ENCODE measurements at regions not wholly inside any gene's neighbourhood (a gene's known extent, or its start where the extent isn't known, plus 50 kb on each side); places are given as distances from the start of the nearest gene placed in this dataset.
"Not testable (repeated sequence)": the region's sequence is repeated elsewhere in the genome, so short reads cannot be mapped to it uniquely, and the experiment has no call there.

DNA sequence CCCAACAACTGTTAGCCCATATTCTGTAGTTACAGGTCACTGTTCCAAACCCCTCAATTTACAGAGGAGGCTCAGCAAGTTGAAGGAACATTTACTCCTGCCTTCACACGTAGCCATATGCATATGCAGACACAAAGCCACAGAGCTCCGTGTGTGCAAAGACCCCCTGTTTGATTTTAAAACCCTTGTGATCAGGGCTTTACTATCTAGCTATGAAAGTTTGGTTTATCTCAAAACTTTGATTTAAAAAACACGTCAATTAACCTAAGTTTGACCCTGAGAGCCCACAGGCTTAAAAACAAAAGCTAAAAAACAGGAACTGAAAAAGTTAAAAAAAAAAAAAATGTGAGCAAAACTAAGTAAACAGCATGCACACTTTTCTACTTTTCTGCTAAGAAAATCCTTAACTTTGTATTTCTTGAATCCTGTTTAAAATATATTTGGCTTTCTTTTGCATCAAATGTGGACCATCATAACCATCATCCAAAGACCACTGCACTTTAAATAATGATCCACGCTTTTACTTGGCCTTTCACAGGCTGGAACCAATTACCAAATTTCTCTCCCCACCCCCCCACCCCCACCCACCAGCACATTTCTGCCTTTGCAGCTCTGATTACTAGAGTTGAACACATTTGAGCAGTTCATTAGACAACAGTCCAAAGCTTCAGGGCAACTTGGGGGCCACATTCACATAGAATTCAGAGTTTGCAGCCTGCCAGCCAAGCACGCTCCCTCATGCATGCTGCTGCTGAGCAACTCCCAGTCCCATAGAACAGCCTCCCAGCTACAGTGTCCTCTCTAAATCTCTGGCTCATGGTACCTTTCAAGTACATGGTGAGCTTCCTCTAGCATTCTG is 128.8 kb upstream of the MAP3K1 start:
- DNase-seq (ENCODE audit: low spot score) = no peak

DNA sequence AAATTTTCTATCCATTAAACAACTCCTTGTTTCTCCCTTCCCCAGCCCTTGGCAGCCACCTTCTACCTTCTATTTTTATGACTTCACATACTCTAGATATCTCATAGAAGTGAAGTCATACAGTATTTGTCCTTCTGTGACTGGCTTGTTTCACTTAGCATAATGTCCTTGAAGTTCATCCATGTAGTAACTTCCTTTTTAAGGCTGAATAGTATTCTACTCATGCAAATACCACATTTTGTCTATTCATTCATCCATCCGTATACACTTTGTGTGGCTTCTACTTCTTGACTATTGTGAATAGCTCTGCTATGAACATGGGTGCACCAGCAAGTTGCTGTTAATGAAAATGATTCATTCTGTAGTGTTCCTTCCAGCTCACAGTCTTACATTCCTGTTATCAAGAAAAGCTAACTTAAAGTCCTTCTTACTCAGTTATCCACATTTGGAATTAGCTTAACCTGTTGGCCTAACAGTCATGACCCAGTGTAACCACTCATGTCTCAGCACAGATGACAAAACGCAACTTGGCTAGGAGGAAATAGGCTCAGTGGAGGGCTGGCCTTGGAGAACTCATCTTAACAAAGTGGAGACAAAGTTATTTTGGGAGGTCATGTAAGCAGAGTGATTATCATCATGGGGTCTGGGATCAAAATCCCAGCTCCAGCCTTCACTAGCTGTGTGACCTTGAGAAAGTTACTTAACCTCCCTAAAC is 129.7 kb upstream of the MAP3K1 start:
- DNase-seq (ENCODE audit: low spot score) = no peak

DNA sequence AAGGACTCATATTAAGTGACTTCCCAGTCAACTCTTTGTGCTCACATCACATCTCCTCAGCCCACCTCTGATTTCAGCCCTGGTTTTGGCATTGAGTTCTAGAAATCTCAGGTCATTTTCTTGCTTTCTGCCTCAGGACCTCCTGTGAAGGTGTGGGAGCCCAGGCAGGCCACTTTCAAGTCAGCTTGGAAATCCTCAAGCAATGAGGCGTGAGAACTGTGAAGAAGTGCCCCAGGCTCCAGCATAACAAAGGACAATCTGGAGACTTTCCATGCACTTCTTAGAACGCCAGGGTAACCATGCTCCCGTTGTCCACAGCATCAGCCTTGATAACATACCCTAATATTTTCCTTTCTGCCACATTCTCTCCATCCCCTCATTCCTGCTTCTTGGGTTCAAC is 131.2 kb upstream of the MAP3K1 start:
- no peak for DNase-seq (ENCODE audit: low spot score)

DNA sequence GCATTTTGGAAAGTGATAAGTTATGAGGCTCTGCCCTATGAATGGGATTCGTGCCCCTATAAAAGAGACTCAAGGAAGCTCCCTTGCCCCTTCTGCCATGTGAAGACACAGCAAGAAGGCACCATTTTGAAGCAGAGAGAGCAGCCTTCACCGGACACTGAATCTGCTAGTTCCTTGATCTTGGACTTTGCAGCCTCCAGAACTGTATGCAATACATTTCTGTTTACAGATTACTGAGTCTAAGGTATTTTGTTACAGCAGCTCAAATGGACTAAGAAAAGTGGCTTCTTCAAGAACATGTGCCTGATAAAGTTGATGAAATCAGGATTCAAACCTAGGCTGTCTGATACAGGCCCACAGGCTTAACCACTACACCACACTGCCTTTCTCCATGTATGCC is 131.6 kb upstream of the MAP3K1 start:
- DNase-seq (ENCODE audit: low spot score) = no peak

DNA sequence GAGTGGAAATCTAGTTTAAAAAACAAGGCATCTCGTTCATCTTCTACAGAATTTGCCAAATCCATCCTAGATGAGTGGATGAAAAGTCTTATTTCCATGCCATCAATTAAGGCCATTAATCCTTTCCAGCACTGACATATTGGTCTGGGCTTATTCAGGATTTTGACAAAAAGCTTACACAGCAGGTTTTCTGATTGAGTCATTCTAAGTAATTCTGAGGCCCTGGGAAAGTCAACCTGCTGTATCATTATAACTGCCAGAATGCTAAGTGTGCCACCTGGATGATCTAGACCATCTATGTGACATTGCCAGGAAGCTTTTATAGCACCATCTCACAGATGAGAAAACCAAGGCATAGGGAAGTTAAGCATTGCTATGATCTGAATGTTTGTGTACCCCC is 132.1 kb upstream of the MAP3K1 start:
- no peak for DNase-seq (ENCODE audit: low spot score)

DNA sequence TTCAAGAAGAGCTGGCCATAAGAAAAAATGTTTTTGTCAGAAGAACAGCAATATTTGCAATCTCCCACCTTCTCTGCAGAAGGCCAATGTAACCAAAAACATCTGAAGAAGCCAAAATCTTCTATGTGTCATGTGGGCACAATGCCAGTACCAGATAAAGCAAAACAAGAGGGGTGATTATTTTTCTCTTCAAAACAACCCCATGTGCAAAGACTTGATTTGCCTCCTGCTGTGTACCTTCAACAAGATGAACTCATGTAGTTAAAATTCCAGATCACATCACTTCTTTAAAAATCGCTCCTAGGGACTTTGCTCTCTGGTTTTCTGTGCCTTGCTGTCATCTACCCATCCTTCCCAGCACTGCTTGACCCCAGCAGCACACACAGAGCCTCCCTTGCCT is 134.0 kb upstream of the MAP3K1 start:
- no peak for DNase-seq (ENCODE audit: low spot score)

DNA sequence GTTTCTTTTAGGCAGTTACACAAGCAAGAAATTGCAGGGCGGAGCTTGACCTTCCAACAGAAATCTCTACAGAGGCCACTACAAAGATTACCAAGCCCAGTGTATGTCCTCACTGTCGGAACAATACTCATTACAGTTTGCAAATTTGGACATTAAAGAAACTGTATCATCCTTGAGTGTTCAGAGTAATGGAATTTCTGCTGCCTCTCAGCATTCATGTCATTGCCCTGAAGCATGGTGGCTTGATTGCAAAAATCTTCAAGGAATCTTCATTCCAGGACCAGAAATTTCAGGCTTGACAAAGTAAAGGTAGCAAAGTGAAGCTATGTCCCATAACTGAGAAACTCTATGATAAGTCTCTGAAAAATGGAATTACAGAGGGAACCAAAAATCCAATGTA is 134.6 kb upstream of the MAP3K1 start:
- no peak for DNase-seq (ENCODE audit: low spot score)

DNA sequence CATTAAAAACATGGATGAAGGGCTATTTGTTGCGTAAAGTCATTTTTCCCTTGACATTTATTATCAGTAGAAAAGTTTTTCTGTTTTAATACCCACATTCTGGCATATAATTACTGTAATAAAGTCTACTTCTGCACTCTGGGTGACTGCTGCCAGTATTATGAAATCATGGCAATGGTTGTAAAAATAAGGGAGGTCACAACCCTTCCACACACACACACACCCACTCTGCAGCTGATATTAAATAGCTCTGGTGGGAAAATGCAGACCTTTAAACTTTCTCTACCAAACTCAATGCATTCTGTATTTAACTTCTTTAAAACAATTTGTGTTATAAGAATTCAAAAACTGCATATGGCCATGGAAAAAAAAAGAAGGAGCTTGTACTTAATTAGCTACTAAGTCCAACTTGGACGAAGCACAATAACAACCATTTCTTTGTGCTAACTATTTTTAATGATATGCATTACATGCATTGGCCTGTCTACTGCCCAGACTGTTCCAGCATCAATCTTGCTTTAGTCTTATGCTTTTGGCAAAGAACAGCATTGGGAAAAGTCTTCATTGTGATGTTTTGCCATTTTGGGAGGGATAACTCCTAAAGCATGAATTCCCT is 137.6 kb upstream of the MAP3K1 start:
- no peak for DNase-seq (ENCODE audit: low spot score)

DNA sequence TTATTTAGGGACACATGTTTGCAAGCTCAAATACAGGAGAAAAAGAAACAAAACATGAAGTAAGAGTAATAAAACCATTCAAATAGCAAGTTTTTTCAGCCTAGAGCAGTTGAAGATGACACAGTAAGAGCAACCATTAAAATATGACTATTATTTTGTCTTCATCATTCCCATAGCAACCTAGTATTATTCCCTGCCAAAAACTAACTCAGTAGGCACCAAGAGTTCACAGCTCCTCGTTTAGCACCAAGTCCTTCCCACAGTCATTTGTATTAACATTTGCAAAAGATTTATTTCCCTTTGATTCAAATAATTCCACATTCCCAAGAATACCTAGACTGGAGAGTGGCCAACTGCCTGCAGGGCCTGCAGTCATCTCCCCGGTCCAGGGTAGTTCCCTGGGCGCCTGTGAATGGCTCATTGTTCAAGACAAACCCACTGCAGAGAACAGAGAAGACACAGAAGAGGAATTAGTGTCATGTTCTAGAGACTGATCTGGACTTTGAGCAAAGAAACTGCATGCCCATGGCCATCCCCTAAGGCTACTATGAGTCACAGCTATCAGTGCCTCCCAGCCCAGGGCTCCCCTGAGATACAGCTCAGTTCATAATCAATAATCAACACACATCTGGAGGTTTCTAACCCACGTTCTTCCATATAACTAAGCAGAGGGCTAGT is 139.1 kb upstream of the MAP3K1 start:
- DNase-seq (ENCODE audit: low spot score) = peak; percentile 40

DNA sequence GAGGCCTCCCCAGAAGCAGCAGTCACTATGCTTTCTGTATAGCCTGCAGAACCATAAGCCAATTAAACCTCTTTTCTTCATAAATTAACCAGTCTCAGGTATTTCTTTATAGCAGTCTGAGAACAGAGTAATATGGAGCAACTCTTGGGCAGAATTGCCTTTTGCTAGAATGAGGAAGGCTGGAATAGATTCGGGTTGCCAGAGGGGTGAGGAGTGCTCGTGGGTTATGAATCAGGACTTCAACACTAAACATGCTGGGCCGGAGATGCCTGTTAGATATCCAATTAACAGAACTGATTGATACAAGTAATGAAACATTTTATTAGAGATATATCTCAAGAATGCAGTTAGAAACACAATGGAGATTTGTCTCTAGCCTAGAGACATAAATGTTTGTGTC is 140.9 kb upstream of the MAP3K1 start:
- no peak for DNase-seq (ENCODE audit: low spot score)

DNA sequence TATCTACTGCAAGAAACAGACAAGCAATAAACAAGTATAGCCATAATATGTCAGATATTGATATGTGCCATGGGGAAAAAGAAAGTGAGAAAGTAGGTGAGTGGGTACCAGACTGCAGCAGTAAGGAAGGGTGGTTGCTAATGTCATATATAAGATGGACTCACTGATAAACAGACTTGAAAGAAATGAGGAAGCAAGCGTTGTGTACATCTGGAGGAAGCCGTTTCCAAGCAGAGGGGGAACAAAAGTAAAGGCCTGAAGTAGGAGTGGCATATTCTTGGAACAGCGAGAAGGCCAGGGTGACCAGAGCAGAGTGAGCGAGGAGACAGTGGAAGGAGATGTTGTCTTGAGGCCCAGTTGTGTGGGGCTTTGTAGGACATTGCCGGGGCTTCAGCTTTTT is 142.2 kb upstream of the MAP3K1 start:
- DNase-seq (ENCODE audit: low spot score) = no peak

DNA sequence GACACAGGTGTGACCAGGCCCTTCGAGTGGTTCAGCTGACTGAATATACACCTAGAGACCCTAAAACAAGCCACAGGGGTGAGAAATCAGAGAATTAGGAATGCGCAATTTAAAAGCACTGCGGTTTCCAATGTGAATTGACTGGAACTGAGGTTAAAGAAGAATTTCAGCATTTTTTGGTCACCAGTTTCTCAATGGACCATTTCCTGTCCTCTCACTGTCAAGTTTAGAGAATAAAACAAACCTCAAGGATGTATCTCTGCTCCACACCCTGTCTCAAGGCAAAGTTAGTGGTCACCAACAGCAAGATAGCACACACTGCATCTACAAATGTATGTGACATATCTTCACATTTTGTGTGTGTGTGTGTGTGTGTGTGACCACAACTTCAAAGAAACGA is 143.8 kb upstream of the MAP3K1 start:
- DNase-seq (ENCODE audit: low spot score) = no peak

DNA sequence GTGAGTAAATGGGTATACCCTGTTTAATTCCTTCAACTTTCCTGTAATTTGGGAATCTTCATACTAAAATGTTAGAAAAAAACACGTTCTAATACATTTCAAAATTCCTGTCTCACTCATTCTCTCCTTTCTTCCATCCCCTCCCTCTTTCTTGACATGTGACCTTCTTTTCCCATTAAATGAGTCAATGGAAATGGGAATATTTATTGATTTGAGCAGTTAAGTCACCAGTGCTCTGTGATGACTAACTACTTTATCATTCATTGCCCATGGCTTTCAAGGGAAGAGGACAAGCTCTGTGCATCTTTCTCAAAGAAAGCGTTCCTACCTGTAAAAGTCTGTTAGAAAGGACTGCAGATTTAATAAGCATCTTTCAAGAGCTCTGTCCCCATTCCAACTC is 144.4 kb upstream of the MAP3K1 start:
- DNase-seq (ENCODE audit: low spot score) = no peak

DNA sequence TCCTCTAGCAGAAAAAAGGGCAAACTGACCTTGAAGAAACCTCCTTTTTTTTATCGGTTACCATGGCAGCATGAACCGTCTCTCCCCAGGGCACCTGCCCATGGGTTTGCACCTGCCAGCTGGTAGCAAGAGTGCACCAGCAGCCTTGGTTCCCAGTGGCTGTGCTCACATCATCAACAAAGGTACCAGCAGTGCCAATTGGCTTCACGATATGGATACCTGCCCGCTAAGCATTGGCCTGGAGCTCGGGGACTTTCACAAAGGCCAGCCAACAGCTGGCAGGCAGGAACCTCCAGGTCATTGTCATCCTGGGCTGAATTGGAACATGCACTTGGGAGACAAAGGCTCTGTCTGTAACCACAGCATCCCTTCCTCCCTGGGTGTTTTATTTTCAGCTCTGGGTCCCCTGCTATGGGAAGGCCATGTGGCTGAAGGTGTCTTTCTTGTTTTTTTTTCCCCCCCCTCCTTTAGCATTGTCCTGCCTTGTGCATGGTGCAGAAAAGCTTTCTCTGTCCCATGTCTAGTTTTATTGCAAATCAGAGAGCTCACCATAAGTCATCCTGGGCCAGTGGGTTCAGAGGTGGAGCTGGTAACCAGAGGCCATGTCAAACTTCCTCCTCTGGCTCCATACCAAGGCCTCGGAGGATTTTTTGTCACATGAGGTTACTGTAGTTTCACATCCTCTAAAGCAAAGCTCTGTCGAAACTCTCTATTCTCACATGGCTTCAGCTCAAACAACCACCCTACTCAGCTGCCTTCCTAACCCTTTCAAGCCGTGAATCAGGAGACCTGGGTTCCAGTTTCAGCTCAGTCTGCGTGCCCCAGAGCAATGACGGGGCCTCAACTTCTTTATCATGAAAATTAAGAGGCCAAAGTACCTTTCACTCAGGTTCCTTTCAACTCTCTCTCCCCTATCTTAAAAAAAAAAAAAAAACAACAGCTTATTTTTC is 145.5 kb upstream of the MAP3K1 start:
- no peak for DNase-seq (ENCODE audit: low spot score)

DNA sequence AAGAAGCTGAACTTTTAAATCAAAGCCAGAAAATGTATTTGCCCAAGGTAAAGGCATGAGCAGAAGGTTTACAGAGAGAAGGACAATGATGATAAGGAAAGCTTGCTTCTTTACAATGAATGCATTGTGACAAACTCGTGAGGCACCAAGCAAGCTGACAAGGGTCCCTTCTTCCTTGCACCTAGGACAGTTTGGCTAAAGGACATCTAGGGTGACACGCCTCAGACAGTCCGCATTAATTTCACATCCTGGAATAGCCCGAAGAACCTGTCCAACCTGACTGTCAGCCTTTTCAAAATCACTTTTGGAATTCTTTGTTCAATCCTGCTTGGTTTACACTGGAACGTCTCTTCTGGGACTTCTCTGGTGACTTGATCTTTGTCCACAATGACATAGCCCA is 146.4 kb upstream of the MAP3K1 start:
- peak; percentile 6 for DNase-seq (ENCODE audit: low spot score)

DNA sequence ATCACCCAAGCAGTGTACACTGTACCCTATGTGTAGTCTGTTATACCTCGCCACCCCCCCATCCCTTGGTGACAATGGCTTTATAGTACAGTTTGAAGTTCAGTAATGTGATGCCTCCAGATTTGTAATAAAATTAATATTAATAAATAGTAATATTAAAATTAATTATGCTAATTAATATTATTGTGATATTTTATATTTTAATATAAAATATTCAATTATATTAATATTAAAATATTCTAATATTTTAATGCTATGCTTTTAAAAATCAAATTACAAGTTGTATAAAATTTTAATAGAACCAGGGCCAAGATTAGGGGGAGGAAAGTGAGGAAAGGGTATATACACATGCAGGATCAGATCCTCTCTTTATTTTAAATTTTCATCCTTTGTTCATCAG is 147.7 kb upstream of the MAP3K1 start:
- DNase-seq (ENCODE audit: low spot score) = no peak

DNA sequence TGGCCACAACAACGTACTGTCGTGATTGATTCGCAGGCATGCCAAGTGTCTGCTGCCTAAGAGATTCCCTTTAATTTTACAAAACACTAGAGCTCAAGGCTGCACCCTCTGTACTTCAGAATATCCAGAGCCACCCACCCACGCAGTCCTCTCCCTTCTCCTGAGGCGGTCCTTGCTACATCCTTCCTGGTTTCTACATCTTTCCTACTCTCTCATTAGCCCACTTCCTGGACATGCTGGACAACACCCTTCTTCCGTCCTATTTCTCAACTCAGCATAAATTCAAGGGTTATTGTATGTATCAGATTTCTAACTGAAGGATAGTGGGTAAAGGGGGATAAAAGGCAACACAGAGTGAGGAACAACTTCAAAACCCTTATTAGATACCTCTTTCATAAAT is 148.4 kb upstream of the MAP3K1 start:
- no peak for DNase-seq (ENCODE audit: low spot score)

DNA sequence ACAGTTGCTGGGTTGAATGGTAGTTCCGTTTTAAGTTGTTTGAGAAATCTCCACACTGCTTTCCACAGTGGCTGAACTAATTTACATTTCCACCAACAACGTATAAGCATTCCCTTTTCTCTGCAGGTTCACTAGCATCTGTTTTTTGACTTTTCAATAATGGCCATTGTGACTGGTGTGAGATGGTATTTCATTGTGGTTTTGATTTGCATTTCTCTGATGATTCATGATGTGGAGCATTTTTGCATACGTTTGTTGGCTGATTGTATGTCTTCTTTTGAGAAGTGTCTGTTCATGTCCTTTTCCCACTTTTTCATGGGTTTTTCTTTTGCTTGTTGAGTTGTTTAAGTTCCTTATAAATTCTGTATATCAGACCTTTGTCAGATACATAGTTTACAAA is 150.2 kb upstream of the MAP3K1 start:
- not testable (repeated sequence) for DNase-seq (ENCODE audit: low spot score)

DNA sequence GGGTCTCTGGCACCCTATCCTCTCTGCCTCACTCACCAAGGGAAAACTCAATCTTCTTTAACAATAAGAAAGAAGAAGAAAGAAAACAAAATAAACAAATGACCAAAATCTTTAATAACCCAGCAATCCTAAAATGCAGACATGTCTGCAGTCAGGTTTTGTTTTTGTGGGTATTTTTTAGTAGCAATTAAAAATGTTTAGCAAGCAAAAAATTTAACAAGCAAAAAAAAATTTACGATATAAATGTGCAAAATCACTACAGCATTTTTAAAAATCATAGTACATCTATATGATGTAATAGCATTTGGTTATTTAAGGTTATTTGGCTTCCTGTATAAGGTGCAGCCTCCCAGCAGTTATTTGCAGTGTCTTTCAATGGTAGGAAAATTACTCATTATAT is 151.3 kb upstream of the MAP3K1 start:
- no peak for DNase-seq (ENCODE audit: low spot score)

DNA sequence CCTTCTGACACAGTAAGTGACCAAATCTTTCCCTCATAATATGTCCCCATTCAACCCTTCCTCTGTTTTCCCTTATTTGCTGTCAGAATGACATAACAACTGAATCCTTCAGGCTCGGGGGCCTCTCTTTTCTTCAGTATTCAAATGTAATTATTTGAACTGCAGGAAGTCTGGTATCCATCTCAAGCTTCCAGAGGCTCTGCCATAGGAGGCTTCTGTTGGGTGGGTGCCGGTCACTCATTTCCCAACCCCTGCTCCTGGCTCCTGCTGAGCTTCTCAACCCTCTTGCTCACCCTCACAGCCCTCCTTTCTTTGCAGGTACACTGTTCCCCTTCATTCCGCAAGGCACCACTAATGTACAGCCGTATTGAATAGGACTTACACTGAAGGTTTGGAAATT is 151.8 kb upstream of the MAP3K1 start:
- DNase-seq (ENCODE audit: low spot score) = no peak

DNA sequence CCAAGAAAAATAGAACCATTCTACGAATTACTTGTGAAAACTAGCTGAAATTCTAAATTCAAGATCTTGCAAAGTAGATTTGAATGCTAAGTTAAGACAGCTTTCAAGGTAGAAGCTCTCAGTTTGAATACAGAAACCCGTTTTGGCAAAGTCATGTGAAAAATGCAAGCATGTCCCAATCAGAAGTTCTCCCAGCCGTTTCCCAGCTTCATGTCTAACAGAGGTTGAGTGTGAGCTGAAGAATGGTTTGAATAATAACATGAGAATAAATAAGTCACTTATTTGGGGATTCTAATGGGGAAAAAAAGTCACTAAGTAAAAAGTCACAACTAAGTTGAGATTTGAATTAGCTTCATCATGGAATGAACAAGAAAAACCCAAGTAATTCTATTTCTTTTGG is 152.5 kb upstream of the MAP3K1 start:
- DNase-seq (ENCODE audit: low spot score) = no peak

DNA sequence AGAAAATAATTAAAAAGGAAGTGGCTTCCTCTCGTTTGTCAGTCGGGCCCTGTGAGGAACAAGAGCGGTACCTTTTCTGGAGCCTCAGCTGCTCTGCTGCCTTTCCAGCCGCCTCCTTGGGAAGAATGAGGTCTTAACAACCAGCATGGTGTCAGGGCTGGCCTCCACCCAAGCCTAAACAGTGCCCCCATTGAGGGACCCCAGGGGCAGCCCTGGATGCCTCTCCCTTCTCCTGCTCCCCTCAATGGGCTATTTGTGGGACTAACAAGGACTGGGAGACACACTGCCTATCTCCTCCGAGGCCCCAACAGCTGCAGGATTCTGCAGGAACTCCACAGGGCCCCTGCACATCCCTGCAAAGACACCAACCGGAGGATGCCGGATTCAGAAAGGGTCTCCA is 155.4 kb upstream of the MAP3K1 start:
- no peak for DNase-seq (ENCODE audit: low spot score)
